Epidermal melanocyte (primary cell): ENCODE measurements at regions not wholly inside any gene's neighbourhood (a gene's known extent, or its start where the extent isn't known, plus 50 kb on each side); places are given as distances from the start of the nearest gene placed in this dataset.

ENCODE experiments used
- DNase-seq: peaks from one replicate; pipeline ENCODE4 v3.0.0; 2011; ENCODE audit warnings: low spot score; ENCODE audit not compliant: insufficient read length

- no peak for DNase-seq
Observed at GRCh38 chr22:44615602-44616180, 86.3 kb upstream of the PRR5 start.

- DNase-seq: no peak
Observed at GRCh38 chr22:44615146-44615545, 86.9 kb upstream of the PRR5 start.

- DNase-seq: no peak
Observed at GRCh38 chr22:44613196-44613595, 88.8 kb upstream of the PRR5 start.

- DNase-seq: no peak
Observed at GRCh38 chr22:44611880-44612496, 90.0 kb upstream of the PRR5 start.

- DNase-seq: no peak
Observed at GRCh38 chr22:44610071-44610470, 91.9 kb upstream of the PRR5 start.

- DNase-seq: no peak
Observed at GRCh38 chr22:44609400-44609988, 92.5 kb upstream of the PRR5 start.

- DNase-seq: no peak
Observed at GRCh38 chr22:44608597-44609399, 93.2 kb upstream of the PRR5 start.

- DNase-seq: no peak
Observed at GRCh38 chr22:44606126-44606525, 95.9 kb upstream of the PRR5 start.

- DNase-seq: no peak
Observed at GRCh38 chr22:44605486-44605885, 96.5 kb upstream of the PRR5 start.

- no peak for DNase-seq
Observed at GRCh38 chr22:44604991-44605390, 97.0 kb upstream of the PRR5 start.

- DNase-seq: no peak
Observed at GRCh38 chr22:44604455-44604854, 97.5 kb upstream of the PRR5 start.

- DNase-seq: no peak
Observed at GRCh38 chr22:44603767-44604166, 98.2 kb upstream of the PRR5 start.

GRCh38 chr22:44601725-44602124 lies 100.3 kb upstream of the PRR5 start:
- DNase-seq: no peak

- DNase-seq: no peak
Observed at GRCh38 chr22:44601189-44601588, 100.8 kb upstream of the PRR5 start.

- DNase-seq: no peak
Observed at GRCh38 chr22:44600207-44600785, 101.7 kb upstream of the PRR5 start.

- DNase-seq: no peak
Observed at GRCh38 chr22:44599500-44600140, 101.6 kb upstream of the RTL6 start.

GRCh38 chr22:44599084-44599483 lies 101.1 kb upstream of the RTL6 start:
- no peak for DNase-seq

- DNase-seq: no peak
Observed at GRCh38 chr22:44597616-44598015, 99.6 kb upstream of the RTL6 start.

GRCh38 chr22:44596396-44597125 lies 98.5 kb upstream of the RTL6 start:
- no peak for DNase-seq

- no peak for DNase-seq
Observed at GRCh38 chr22:44595841-44596341, 97.9 kb upstream of the RTL6 start.

- DNase-seq: no peak
Observed at GRCh38 chr22:44594951-44595350, 96.9 kb upstream of the RTL6 start.
